Stimulated activated naive CD8-positive, alpha-beta T cell treated with anti-CD3 and anti-CD28 coated beads, Interleukin-15, amount 100 ng/mL, for 72 hours (primary cell): ENCODE measurements at regions not wholly inside any gene's neighbourhood (a gene's known extent, or its start where the extent isn't known, plus 50 kb on each side); places are given as distances from the start of the nearest gene placed in this dataset.
"Not testable (repeated sequence)": the region's sequence is repeated elsewhere in the genome, so short reads cannot be mapped to it uniquely, and the experiment has no call there.

Source experiments
- ATAC-seq: fragments of 150-1000 bp; cut with Tn5 transposase; 2 replicates; pipeline ENCODE4 v1.10.0; 2021; ENCODE audit warnings: mild to moderate bottlenecking, moderate library complexity
- DNase-seq, 2 donors: peaks; one replicate each; pipeline ENCODE4 v3.0.0; 2021 to 2022
- H3K27ac Mint-ChIP-seq, 2 donors: one replicate each; pipeline ENCODE4 v1.8.0; 2022; ENCODE audit warnings: mild to moderate bottlenecking in 2 of 2, mixed read lengths in 2 of 2, moderate library complexity in 2 of 2
- H3K27me3 Mint-ChIP-seq: one replicate; pipeline ENCODE4 v1.8.0; 2022; ENCODE audit warnings: mixed read lengths
- H3K4me1 Mint-ChIP-seq: one replicate; pipeline ENCODE4 v1.8.0; 2022; ENCODE audit warnings: mild to moderate bottlenecking, mixed read lengths
- H3K4me3 Mint-ChIP-seq, 2 donors: one replicate each; pipeline ENCODE4 v1.8.0; 2022; ENCODE audit warnings: mild to moderate bottlenecking in 2 of 2, mixed read lengths in 2 of 2, moderate library complexity in 1 of 2
- H3K9me3 Mint-ChIP-seq, 2 donors: one replicate each; pipeline ENCODE4 v1.8.0; 2022; ENCODE audit warnings: mixed read lengths in 2 of 2

- Mint-ChIP-seq H3K9me3 (no peaks in the 10 kb centered on the region), H3K27me3 (peaks cover 14% of the 10 kb centered on the region), H3K4me3 (no peak overlapping the region), H3K27ac (no peak overlapping the region), H3K4me1 (no peaks in the 10 kb centered on the region)
- no peak for ATAC-seq
- no peak for DNase-seq
Observed at GRCh38 chrX:45428831-45429230, 228.2 kb upstream of the DIPK2B start.

- ATAC-seq (no peak), DNase-seq (no peak)
- peaks cover 4% of the 10 kb centered on the region for H3K27me3 Mint-ChIP-seq
- no peaks in the 10 kb centered on the region for H3K9me3 Mint-ChIP-seq
- H3K27ac Mint-ChIP-seq, result no peak overlapping the region
- no peaks in the 10 kb centered on the region for H3K4me1 Mint-ChIP-seq
- no peak overlapping the region for H3K4me3 Mint-ChIP-seq
Observed at GRCh38 chrX:45424326-45424725, 223.7 kb upstream of the DIPK2B start.

GRCh38 chrX:45422216-45422925 lies 221.7 kb upstream of the DIPK2B start:
- ATAC-seq, result no peak
- no peaks in the 10 kb centered on the region for H3K4me1 Mint-ChIP-seq
- no peaks in the 10 kb centered on the region for H3K9me3 Mint-ChIP-seq

GRCh38 chrX:45421806-45422205 lies 221.1 kb upstream of the DIPK2B start:
- Mint-ChIP-seq H3K27me3 (peaks cover 22% of the 10 kb centered on the region), H3K4me3 (no peak overlapping the region), H3K9me3 (peaks cover 0 to 4% of the 10 kb centered on the region in 2 donors), H3K4me1 (no peaks in the 10 kb centered on the region), H3K27ac (no peak overlapping the region)
- DNase-seq, result no peak
- ATAC-seq, result no peak

More at GRCh38 chrX:45422216-45422925, 221.7 kb upstream of the DIPK2B start:
- Mint-ChIP-seq H3K4me3 (no peak overlapping the region), H3K27ac (no peak overlapping the region), H3K27me3 (peaks cover 16% of the 10 kb centered on the region)
- DNase-seq, result no peak

- Mint-ChIP-seq H3K4me3 (no peak overlapping the region), H3K9me3 (no peaks in the 10 kb centered on the region)
Observed at GRCh38 chrX:45404206-45404605, 203.5 kb upstream of the DIPK2B start.

GRCh38 chrX:45401923-45402322 lies 201.2 kb upstream of the DIPK2B start:
- no peaks in the 10 kb centered on the region for H3K27me3 Mint-ChIP-seq
- DNase-seq, result no peak
- H3K9me3 Mint-ChIP-seq, result no peaks in the 10 kb centered on the region
- peak overlapping the region in 1 of 2 donors; percentile 83 for H3K27ac Mint-ChIP-seq
- ATAC-seq, result no peak
- no peak overlapping the region for H3K4me3 Mint-ChIP-seq
- peaks cover 6% of the 10 kb centered on the region for H3K4me1 Mint-ChIP-seq

More at GRCh38 chrX:45404206-45404605, 203.5 kb upstream of the DIPK2B start:
- Mint-ChIP-seq H3K27ac (no peak overlapping the region), H3K4me1 (peaks cover 6% of the 10 kb centered on the region), H3K27me3 (no peaks in the 10 kb centered on the region)
- no peak for DNase-seq
- no peak for ATAC-seq

GRCh38 chrX:45400951-45401725 lies 200.5 kb upstream of the DIPK2B start:
- not testable (repeated sequence) for H3K27me3 Mint-ChIP-seq, ATAC-seq, H3K9me3 Mint-ChIP-seq, H3K27ac Mint-ChIP-seq, H3K4me3 Mint-ChIP-seq, H3K4me1 Mint-ChIP-seq, DNase-seq

GRCh38 chrX:45400027-45400779 lies 199.5 kb upstream of the DIPK2B start:
- DNase-seq (no peak), ATAC-seq (no peak)
- Mint-ChIP-seq H3K4me3 (no peak overlapping the region), H3K4me1 (peaks cover 6% of the 10 kb centered on the region), H3K9me3 (peaks cover 0 to 3% of the 10 kb centered on the region in 2 donors), H3K27me3 (no peaks in the 10 kb centered on the region), H3K27ac (no peak overlapping the region)

- DNase-seq (no peak), ATAC-seq (no peak)
- H3K4me3 Mint-ChIP-seq, result no peak overlapping the region
- H3K9me3 Mint-ChIP-seq, result no peaks in the 10 kb centered on the region
- H3K4me1 Mint-ChIP-seq, result no peaks in the 10 kb centered on the region
- no peaks in the 10 kb centered on the region for H3K27me3 Mint-ChIP-seq
- no peak overlapping the region for H3K27ac Mint-ChIP-seq
Observed at GRCh38 chrX:45385757-45386156, 185.1 kb upstream of the DIPK2B start.

- Mint-ChIP-seq H3K4me3 (no peak overlapping the region), H3K27me3 (no peaks in the 10 kb centered on the region), H3K4me1 (no peaks in the 10 kb centered on the region), H3K9me3 (no peaks in the 10 kb centered on the region), H3K27ac (no peak overlapping the region)
- DNase-seq (no peak), ATAC-seq (no peak)
Observed at GRCh38 chrX:45381841-45382240, 181.2 kb upstream of the DIPK2B start.

GRCh38 chrX:45381366-45381765 lies 180.7 kb upstream of the DIPK2B start:
- no peaks in the 10 kb centered on the region for H3K4me1 Mint-ChIP-seq
- no peaks in the 10 kb centered on the region for H3K9me3 Mint-ChIP-seq
- ATAC-seq, result no peak

GRCh38 chrX:45379236-45379635 lies 178.6 kb upstream of the DIPK2B start:
- Mint-ChIP-seq H3K4me3 (no peak overlapping the region), H3K27me3 (no peaks in the 10 kb centered on the region), H3K27ac (no peak overlapping the region), H3K4me1 (no peaks in the 10 kb centered on the region), H3K9me3 (no peaks in the 10 kb centered on the region)
- ATAC-seq (no peak), DNase-seq (no peak)

More at GRCh38 chrX:45381366-45381765, 180.7 kb upstream of the DIPK2B start:
- no peaks in the 10 kb centered on the region for H3K27me3 Mint-ChIP-seq
- H3K27ac Mint-ChIP-seq, result no peak overlapping the region
- no peak for DNase-seq
- H3K4me3 Mint-ChIP-seq, result no peak overlapping the region

GRCh38 chrX:45372151-45372550 lies 171.5 kb upstream of the DIPK2B start:
- H3K27me3 Mint-ChIP-seq, result no peaks in the 10 kb centered on the region
- ATAC-seq, result peak; percentile 57
- no peak overlapping the region for H3K4me3 Mint-ChIP-seq
- DNase-seq, result no peak
- H3K27ac Mint-ChIP-seq, result no peak overlapping the region
- no peaks in the 10 kb centered on the region for H3K4me1 Mint-ChIP-seq
- H3K9me3 Mint-ChIP-seq, result peaks cover 20 to 23% of the 10 kb centered on the region in 2 donors

GRCh38 chrX:45368705-45369104 lies 168.0 kb upstream of the DIPK2B start:
- no peak for DNase-seq
- Mint-ChIP-seq H3K4me1 (no peaks in the 10 kb centered on the region), H3K27ac (no peak overlapping the region), H3K27me3 (no peaks in the 10 kb centered on the region), H3K4me3 (no peak overlapping the region), H3K9me3 (peaks cover 17 to 23% of the 10 kb centered on the region in 2 donors)
- no peak for ATAC-seq

- no peak for ATAC-seq
- no peak overlapping the region for H3K27ac Mint-ChIP-seq
- no peaks in the 10 kb centered on the region for H3K4me1 Mint-ChIP-seq
Observed at GRCh38 chrX:45363596-45363995, 162.9 kb upstream of the DIPK2B start.

GRCh38 chrX:45360571-45360970 lies 159.9 kb upstream of the DIPK2B start:
- H3K4me3 Mint-ChIP-seq, result no peak overlapping the region
- no peaks in the 10 kb centered on the region for H3K4me1 Mint-ChIP-seq
- H3K9me3 Mint-ChIP-seq, result peaks cover 6 to 9% of the 10 kb centered on the region in 2 donors
- no peak for ATAC-seq
- no peaks in the 10 kb centered on the region for H3K27me3 Mint-ChIP-seq
- H3K27ac Mint-ChIP-seq, result no peak overlapping the region
- DNase-seq, result no peak

More at GRCh38 chrX:45363596-45363995, 162.9 kb upstream of the DIPK2B start:
- Mint-ChIP-seq H3K27me3 (no peaks in the 10 kb centered on the region), H3K9me3 (peaks cover 8 to 11% of the 10 kb centered on the region in 2 donors), H3K4me3 (no peak overlapping the region)
- DNase-seq, result no peak
